Small intestine (tissue), 7 donors: ENCODE measurements at regions not wholly inside any gene's neighbourhood (a gene's known extent, or its start where the extent isn't known, plus 50 kb on each side); places are given as distances from the start of the nearest gene placed in this dataset.
A peak's percentile ranks its signal among the peaks of the same experiment; 100 is the strongest.
"Not testable (repeated sequence)": the region's sequence is repeated elsewhere in the genome, so short reads cannot be mapped to it uniquely, and the experiment has no call there.

Experiments used
- DNase-seq, 2 donors: peaks; one replicate each; pipeline versions ENCODE4 v3.0.0 to v3.0.0-alpha.2; 2013
- FAIRE-seq: peaks from 2 replicates; lab custom pipeline; 2012; peaks lifted over from hg19 to GRCh38; lab: Jason Lieb, UNC
- H3K27ac ChIP-seq, 3 donors: one replicate each; pipeline ENCODE4 v1.5.1; 2013; ENCODE audit warnings: low read length in 2 of 3, mild to moderate bottlenecking in 2 of 3, control low read depth in 1 of 3, inconsistent platforms in 1 of 3, low read depth in 1 of 3, moderate library complexity in 1 of 3
- H3K27me3 ChIP-seq, 3 donors: one replicate each; pipeline ENCODE4 v1.6.1; 2013; ENCODE audit warnings: low read length in 3 of 3, inconsistent platforms in 1 of 3; ENCODE audit not compliant: control insufficient read depth in 3 of 3, insufficient read depth in 3 of 3
- H3K36me3 ChIP-seq, 3 donors: one replicate each; pipeline ENCODE4 v1.6.1; 2013; ENCODE audit warnings: low read length in 3 of 3, inconsistent platforms in 1 of 3, low read depth in 1 of 3, mild to moderate bottlenecking in 1 of 3, moderate library complexity in 1 of 3; ENCODE audit not compliant: control insufficient read depth in 3 of 3, insufficient read depth in 2 of 3
- H3K4me1 ChIP-seq, 3 donors: one replicate each; pipeline ENCODE4 v1.6.1; 2013; ENCODE audit warnings: low read length in 2 of 3, inconsistent platforms in 1 of 3, low read depth in 1 of 3, mild to moderate bottlenecking in 1 of 3, moderate library complexity in 1 of 3; ENCODE audit not compliant: control insufficient read depth in 3 of 3, insufficient read depth in 2 of 3
- H3K4me3 ChIP-seq, 3 donors: one replicate each; pipeline ENCODE4 v1.5.1; 2013; ENCODE audit warnings: low read length in 3 of 3, control low read depth in 1 of 3, inconsistent platforms in 1 of 3, low read depth in 1 of 3, mild to moderate bottlenecking in 1 of 3, moderate library complexity in 1 of 3
- H3K9me3 ChIP-seq, 2 donors: one replicate each; pipeline ENCODE4 v1.6.1; 2013; ENCODE audit warnings: low read depth in 1 of 2, low read length in 1 of 2; ENCODE audit not compliant: control insufficient read depth in 2 of 2, insufficient read depth in 1 of 2
- WGBS, 3 donors: extraction: QIAGEN DNeasy Blood & Tissue Kit; methylation state at CpG; one replicate each; pipeline ENCODE4 v1.1.7; 2013; 5-methylcytosine and 5-hydroxymethylcytosine counted together
- donor health status: healthy with polysubstance abuse.
- donor health status: control.
- donor health status: control.
- donor health status: Bipolar disorder and iron deficiency.
- donor health status: healthy.

- WGBS, 3 donors, result 66 to 69% (median 67%) methylated on average over 4 of the region's 4 CpGs
- peaks cover 0 to 4% (median 0%) of the 10 kb centered on the region in 3 donors for H3K4me1 ChIP-seq
- H3K9me3 ChIP-seq, result no peaks in the 10 kb centered on the region
- no peak overlapping the region for H3K27ac ChIP-seq
- H3K4me3 ChIP-seq, result no peak overlapping the region
- no peaks in the 10 kb centered on the region for H3K27me3 ChIP-seq
- no peak for DNase-seq
- FAIRE-seq, result no peak
- H3K36me3 ChIP-seq, result no peaks in the 10 kb centered on the region
Observed at GRCh38 chr12:96120359-96121100, 73.6 kb upstream of the ELK3 start.

- 29 to 48% (median 36%) methylated on average over 4 of the region's 4 CpGs for WGBS, 3 donors
- no peak for DNase-seq
- Histone ChIP-seq H3K4me1 (peaks cover 0 to 4% (median 0%) of the 10 kb centered on the region in 3 donors), H3K4me3 (no peak overlapping the region), H3K27me3 (no peaks in the 10 kb centered on the region), H3K9me3 (no peaks in the 10 kb centered on the region), H3K36me3 (no peaks in the 10 kb centered on the region), H3K27ac (no peak overlapping the region)
- no peak for FAIRE-seq
Observed at GRCh38 chr12:96121271-96121711, 72.9 kb upstream of the ELK3 start.

GRCh38 chr12:96128292-96128691 lies 65.9 kb upstream of the ELK3 start:
- not testable (repeated sequence) for H3K36me3 ChIP-seq, H3K27me3 ChIP-seq, H3K9me3 ChIP-seq, H3K4me1 ChIP-seq, FAIRE-seq, H3K27ac ChIP-seq, DNase-seq, H3K4me3 ChIP-seq
- 91 to 94% (median 91%) methylated on average over 7 of the region's 7 CpGs for WGBS, 3 donors

- Histone ChIP-seq H3K36me3 (no peaks in the 10 kb centered on the region), H3K27ac (no peak overlapping the region), H3K9me3 (no peaks in the 10 kb centered on the region), H3K4me3 (no peak overlapping the region), H3K27me3 (peaks cover 0 to 3% (median 0%) of the 10 kb centered on the region in 3 donors), H3K4me1 (peaks cover 0 to 5% (median 0%) of the 10 kb centered on the region in 3 donors)
- WGBS, 3 donors, result 60 to 64% (median 62%) methylated on average over 15 of the region's 15 CpGs
- DNase-seq (no peak), FAIRE-seq (no peak)
Observed at GRCh38 chr12:96130396-96131059, 63.6 kb upstream of the ELK3 start.

- peak in 1 of 2 donors; percentile 35 for DNase-seq
- Histone ChIP-seq H3K27me3 (peaks cover 0 to 3% (median 0%) of the 10 kb centered on the region in 3 donors), H3K36me3 (no peaks in the 10 kb centered on the region), H3K4me3 (no peak overlapping the region), H3K9me3 (no peaks in the 10 kb centered on the region), H3K4me1 (peaks cover 0 to 5% (median 0%) of the 10 kb centered on the region in 3 donors), H3K27ac (no peak overlapping the region)
- FAIRE-seq, result no peak
- WGBS, 3 donors, result 28 to 53% (median 35%) methylated on average over 5 of the region's 5 CpGs
Observed at GRCh38 chr12:96131230-96131788, 62.9 kb upstream of the ELK3 start.

- WGBS, 3 donors, result 93 to 95% (median 93%) methylated on average over 4 of the region's 4 CpGs
- DNase-seq (no peak), FAIRE-seq (no peak)
- peaks cover 0 to 5% (median 0%) of the 10 kb centered on the region in 3 donors for H3K4me1 ChIP-seq
- no peaks in the 10 kb centered on the region for H3K9me3 ChIP-seq
- no peak overlapping the region for H3K27ac ChIP-seq
- peaks cover 0 to 3% (median 0%) of the 10 kb centered on the region in 3 donors for H3K27me3 ChIP-seq
- H3K36me3 ChIP-seq, result no peaks in the 10 kb centered on the region
- no peak overlapping the region for H3K4me3 ChIP-seq
Observed at GRCh38 chr12:96132819-96133218, 61.4 kb upstream of the ELK3 start.

- H3K27me3 ChIP-seq, result peaks cover 0 to 3% (median 0%) of the 10 kb centered on the region in 3 donors
- WGBS, 3 donors, result 81 to 87% (median 87%) methylated on average over 5 of the region's 5 CpGs
- no peak for FAIRE-seq
Observed at GRCh38 chr12:96134200-96134599, 60.0 kb upstream of the ELK3 start.

GRCh38 chr12:96136161-96136560 lies 58.0 kb upstream of the ELK3 start:
- no peaks in the 10 kb centered on the region for H3K36me3 ChIP-seq

More at GRCh38 chr12:96134200-96134599, 60.0 kb upstream of the ELK3 start:
- no peak overlapping the region for H3K27ac ChIP-seq
- DNase-seq, result no peak
- no peak overlapping the region for H3K4me3 ChIP-seq
- peaks cover 0 to 5% (median 0%) of the 10 kb centered on the region in 3 donors for H3K4me1 ChIP-seq
- H3K9me3 ChIP-seq, result no peaks in the 10 kb centered on the region
- H3K36me3 ChIP-seq, result no peaks in the 10 kb centered on the region

More at GRCh38 chr12:96136161-96136560, 58.0 kb upstream of the ELK3 start:
- no peak for FAIRE-seq
- H3K9me3 ChIP-seq, result peaks cover 0 to 2% of the 10 kb centered on the region in 2 donors
- H3K4me1 ChIP-seq, result no peaks in the 10 kb centered on the region
- no peak overlapping the region for H3K4me3 ChIP-seq
- DNase-seq, result no peak
- WGBS, 3 donors, result 65 to 78% (median 71%) methylated on average over 3 of the region's 3 CpGs
- no peaks in the 10 kb centered on the region for H3K27me3 ChIP-seq
- H3K27ac ChIP-seq, result no peak overlapping the region
